IMR-90 (cell line): ENCODE measurements at regions not wholly inside any gene's neighbourhood (a gene's known extent, or its start where the extent isn't known, plus 50 kb on each side); places are given as distances from the start of the nearest gene placed in this dataset.

Experiments used
- ATAC-seq: fragments of 200-7000 bp; cut with Tn5 transposase; 2 replicates; pipeline ENCODE4 v1.9.1; 2020; ENCODE audit warnings: low read depth, mild to moderate bottlenecking, moderate library complexity
- BruUV-seq: library from RNA; stranded (reverse); fragments of 400-500 nt; replicated peaks from 2 replicates; lab custom pipeline; 2021; lab: Mats Ljungman, UMichigan
- CTCF ChIA-PET: fragments of 300-600 bp; formaldehyde crosslinking; extraction: SDS; loops from one replicate; lab custom pipeline; 2021; ENCODE audit warnings: antibody characterized with exemption; lab: Yijun Ruan, JAX
- POLR2A ChIA-PET: fragments of 300-600 bp; sonication (Branson Sonifier 250); formaldehyde crosslinking; loops from one replicate; lab custom pipeline; 2022; ENCODE audit warnings: antibody characterized with exemption; ENCODE audit not compliant: unreplicated experiment; lab: Charles Lee
- DNase-seq: peaks from one replicate; pipeline ENCODE4 v3.0.0; 2013
- H2AFZ ChIP-seq: replicated peaks from 2 replicates; pipeline ENCODE3; 2013; ENCODE audit warnings: low read length, mild to moderate bottlenecking; ENCODE audit not compliant: poor library complexity
- H2AK5ac ChIP-seq: 2 replicates; pipeline ENCODE4 v1.6.1; 2013; ENCODE audit warnings: low read depth, low read length, inconsistent platforms
- H2AK9ac ChIP-seq: replicated peaks from 2 replicates; pipeline ENCODE3; 2013; ENCODE audit warnings: mild to moderate bottlenecking, low read depth, low read length, moderate library complexity; ENCODE audit not compliant: poor library complexity
- H2BK120ac ChIP-seq: 2 replicates; pipeline ENCODE4 v1.6.1; 2013; ENCODE audit warnings: low read depth, low read length, inconsistent platforms
- H2BK15ac ChIP-seq: 3 replicates; pipeline ENCODE4 v1.6.1; 2013; ENCODE audit warnings: low read depth, low read length, inconsistent platforms
- H2BK20ac ChIP-seq: 2 replicates; pipeline ENCODE4 v1.6.1; 2013; ENCODE audit warnings: low read depth, mild to moderate bottlenecking, inconsistent platforms, low read length, moderate library complexity
- H2BK5ac ChIP-seq: 2 replicates; pipeline ENCODE4 v1.6.1; 2013; ENCODE audit warnings: mild to moderate bottlenecking, low read depth, low read length, inconsistent platforms; ENCODE audit not compliant: poor library complexity, severe bottlenecking
- H3K14ac ChIP-seq: replicated peaks from 2 replicates; pipeline ENCODE4 v1.6.1; 2013; ENCODE audit warnings: low read depth, low read length, inconsistent platforms
- H3K18ac ChIP-seq: 2 replicates; pipeline ENCODE4 v1.6.1; 2013; ENCODE audit warnings: low read depth, low read length, control low read depth
- H3K23ac ChIP-seq: 2 replicates; pipeline ENCODE4 v1.6.1; 2013; ENCODE audit warnings: low read depth, low read length, inconsistent platforms
- H3K27ac ChIP-seq: 2 replicates; pipeline ENCODE4 v1.5.1; 2013; ENCODE audit warnings: mild to moderate bottlenecking, control low read depth, low read length; ENCODE audit not compliant: insufficient read depth
- H3K27me3 ChIP-seq: 2 replicates; pipeline ENCODE4 v1.6.1; 2013; ENCODE audit warnings: low read length; ENCODE audit not compliant: control insufficient read depth, insufficient read depth
- H3K36me3 ChIP-seq: 2 replicates; pipeline ENCODE4 v1.6.1; 2013; ENCODE audit warnings: low read length, mixed read lengths; ENCODE audit not compliant: control insufficient read depth, insufficient read depth
- H3K4ac ChIP-seq: 2 replicates; pipeline ENCODE4 v1.6.1; 2013; ENCODE audit warnings: low read depth, low read length, inconsistent platforms
- H3K4me1 ChIP-seq: 2 replicates; pipeline ENCODE4 v1.6.1; 2013; ENCODE audit warnings: low read length, mixed read lengths; ENCODE audit not compliant: control insufficient read depth, insufficient read depth
- H3K4me2 ChIP-seq: 2 replicates; pipeline ENCODE4 v1.6.1; 2013; ENCODE audit warnings: low read depth, mild to moderate bottlenecking, control low read depth, low read length, moderate library complexity
- H3K4me3 ChIP-seq: 2 replicates; pipeline ENCODE4 v1.5.1; 2013; ENCODE audit warnings: low read depth, mild to moderate bottlenecking, control low read depth, low read length, moderate library complexity; ENCODE audit not compliant: insufficient read depth
- H3K56ac ChIP-seq: 2 replicates; pipeline ENCODE4 v1.6.1; 2013; ENCODE audit warnings: low read length, inconsistent platforms; ENCODE audit not compliant: insufficient read depth; ENCODE audit errors: extremely low read depth
- H3K79me1 ChIP-seq, 2 experiments: 2 replicates each; pipeline ENCODE4 v1.6.1; 2013; ENCODE audit warnings: low read length in 2 of 2, inconsistent platforms in 1 of 2, low read depth in 1 of 2
- H3K9ac ChIP-seq: 2 replicates; pipeline ENCODE4 v1.6.1; 2013; ENCODE audit warnings: low read depth, low read length, control low read depth
- H3K9me1 ChIP-seq: 2 replicates; pipeline ENCODE4 v1.6.1; 2013; ENCODE audit warnings: low read length, inconsistent platforms; ENCODE audit not compliant: insufficient read depth
- H3K9me3 ChIP-seq: 2 replicates; pipeline ENCODE4 v1.6.1; 2013; ENCODE audit warnings: low read length; ENCODE audit not compliant: control insufficient read depth, insufficient read depth
- H4K20me1 ChIP-seq: 2 replicates; pipeline ENCODE4 v1.6.1; 2013; ENCODE audit warnings: low read length, inconsistent platforms; ENCODE audit not compliant: insufficient read depth
- H4K5ac ChIP-seq: 2 replicates; pipeline ENCODE4 v1.6.1; 2013; ENCODE audit warnings: mild to moderate bottlenecking, low read depth, low read length, control low read depth
- H4K8ac ChIP-seq, 2 experiments: 2 replicates each; pipeline ENCODE4 v1.6.1; 2013; ENCODE audit warnings: low read depth in 2 of 2, low read length in 2 of 2, control low read depth in 1 of 2, inconsistent platforms in 1 of 2
- H4K91ac ChIP-seq: 2 replicates; pipeline ENCODE4 v1.6.1; 2013; ENCODE audit warnings: low read depth, low read length, inconsistent platforms; ENCODE audit not compliant: insufficient read depth
- CEBPB ChIP-seq: IDR thresholded peaks from 2 replicates; pipeline ENCODE4 v1.6.1; 2012; ENCODE audit warnings: low read depth, low read length, improper control_type of control experiment
- CHD1 ChIP-seq: IDR thresholded peaks from 2 replicates; pipeline ENCODE4 v1.6.1; 2012; ENCODE audit warnings: low read depth, low read length, improper control_type of control experiment
- FOS ChIP-seq: fragments of 150-350 bp; IDR thresholded peaks from 2 replicates; pipeline ENCODE4 v1.6.1; 2016; ENCODE audit warnings: low read depth, low read length
- MAZ ChIP-seq: IDR thresholded peaks from 2 replicates; pipeline ENCODE4 v1.6.1; 2012; ENCODE audit warnings: low read depth, mild to moderate bottlenecking, low read length, improper control_type of control experiment, moderate library complexity, borderline replicate concordance
- MXI1 ChIP-seq: IDR thresholded peaks from 2 replicates; pipeline ENCODE4 v1.6.1; 2012; ENCODE audit warnings: low read depth, mild to moderate bottlenecking, low read length, moderate library complexity, borderline replicate concordance
- NFE2L2 ChIP-seq: fragments of 150-350 bp; IDR thresholded peaks from 2 replicates; pipeline ENCODE4 v1.6.1; 2016; ENCODE audit warnings: low read depth, mild to moderate bottlenecking, low read length
- POLR2A ChIP-seq: IDR thresholded peaks from 2 replicates; pipeline ENCODE4 v1.6.1; 2012; ENCODE audit warnings: mild to moderate bottlenecking, low read depth, low read length
- RAD21 ChIP-seq: IDR thresholded peaks from 2 replicates; pipeline ENCODE4 v1.6.1; 2012; ENCODE audit warnings: low read length, improper control_type of control experiment
- RCOR1 ChIP-seq: IDR thresholded peaks from 2 replicates; pipeline ENCODE4 v1.6.1; 2012; ENCODE audit warnings: mild to moderate bottlenecking, low read length, improper control_type of control experiment; ENCODE audit not compliant: insufficient replicate concordance
- RFX5 ChIP-seq: IDR thresholded peaks from 2 replicates; pipeline ENCODE4 v1.8.0; 2012; ENCODE audit warnings: low read depth, mild to moderate bottlenecking, low read length, moderate library complexity
- SMC3 ChIP-seq: fragments of 150-350 bp; IDR thresholded peaks from 2 replicates; pipeline ENCODE4 v1.6.1; 2016; ENCODE audit warnings: low read depth, mild to moderate bottlenecking, antibody characterized with exemption, low read length, moderate library complexity
- WGBS, 2 experiments: methylation state at CpG; one replicate each; pipeline versions ENCODE4 v1.1.5 to v1.1.7; 2013; ENCODE audit warnings: missing lambda C conversion rate in 2 of 2; ENCODE audit not compliant: insufficient read length in 1 of 2; ENCODE audit errors: extremely low coverage in 2 of 2; 5-methylcytosine and 5-hydroxymethylcytosine counted together
- dilution Hi-C: fragments of 300-500 bp; cut with HindIII; formaldehyde crosslinking; loops from one replicate; pipeline ENCODE4 v1.14.3; 2018; ENCODE audit warnings: low sequenced_read_pairs; ENCODE audit not compliant: unreplicated experiment
- in situ Hi-C: fragments of 300-500 bp; cut with MboI; formaldehyde crosslinking; loops from 3 replicates; pipeline ENCODE4 v1.14.3; 2019; ENCODE audit warnings: low sequenced_read_pairs, inconsistent platforms, mixed read lengths
- intact Hi-C: fragments of 100-400 bp; cut with micrococcal nuclease; formaldehyde crosslinking; loops from 2 replicates; pipeline ENCODE4 v1.10.0; 2022
- TF ChIP-seq, protein P1 (sequence below): fragments of 150-350 bp; IDR thresholded peaks from 2 replicates; pipeline ENCODE4 v1.6.1; 2016; ENCODE audit warnings: low read depth, mild to moderate bottlenecking, low read length, moderate library complexity, borderline replicate concordance
- TF ChIP-seq, protein P2 (sequence below): conservative IDR thresholded peaks from 2 replicates; pipeline ENCODE4 v1.5.1; 2012; ENCODE audit warnings: mild to moderate bottlenecking, low read depth, low read length, improper control_type of control experiment
- TF ChIP-seq, protein P3 (sequence below): fragments of 150-350 bp; IDR thresholded peaks from 2 replicates; pipeline ENCODE4 v1.6.1; 2017; ENCODE audit warnings: mild to moderate bottlenecking, antibody characterized with exemption, low read length, low read depth

GRCh38 chr20:40491009-40491590, 197.9 kb downstream of the MAFB start:
- Histone ChIP-seq H3K56ac (no peak overlapping the region), H2BK15ac (no peak overlapping the region), H4K8ac (no peak overlapping the region), H3K4me2 (no peak overlapping the region), H2BK120ac (no peak overlapping the region), H4K91ac (no peak overlapping the region), H3K4ac (no peak overlapping the region), H3K36me3 (no peaks in the 10 kb centered on the region), H4K20me1 (no peaks in the 10 kb centered on the region), H3K4me1 (no peaks in the 10 kb centered on the region), H3K9me1 (no peaks in the 10 kb centered on the region), H2BK5ac (no peak overlapping the region), H3K27ac (no peak overlapping the region), H2AK9ac (no peak overlapping the region), H4K5ac (no peak overlapping the region), H2BK20ac (no peak overlapping the region), H3K79me1 (no peaks in the 10 kb centered on the region), H3K27me3 (no peaks in the 10 kb centered on the region), H3K18ac (no peak overlapping the region), H3K23ac (no peak overlapping the region), H3K14ac (no peak overlapping the region), H2AK5ac (no peak overlapping the region), H3K9ac (no peak overlapping the region), H3K4me3 (no peak overlapping the region), H2AFZ (no peak overlapping the region), H3K9me3 (no peaks in the 10 kb centered on the region)
- in situ Hi-C loops (no loop called here), intact Hi-C loops (no loop called here), dilution Hi-C loops (no loop called here)
- POLR2A ChIA-PET = no interaction called here
- BruUV-seq = no TSS peak
- no CpG with 5 or more reads among the region's 5 CpGs for WGBS, 2 experiments
- ATAC-seq (no peak), DNase-seq (no peak)
- CTCF ChIA-PET = no interaction called here
- no peak for TF ChIP-seq MAZ
- TF ChIP-seq RAD21 = no peak
- no peak for TF ChIP-seq MXI1
- TF ChIP-seq POLR2A = no peak
- no peak for TF ChIP-seq CEBPB
- TF ChIP-seq NFE2L2 = no peak
- TF ChIP-seq, protein P1, sequence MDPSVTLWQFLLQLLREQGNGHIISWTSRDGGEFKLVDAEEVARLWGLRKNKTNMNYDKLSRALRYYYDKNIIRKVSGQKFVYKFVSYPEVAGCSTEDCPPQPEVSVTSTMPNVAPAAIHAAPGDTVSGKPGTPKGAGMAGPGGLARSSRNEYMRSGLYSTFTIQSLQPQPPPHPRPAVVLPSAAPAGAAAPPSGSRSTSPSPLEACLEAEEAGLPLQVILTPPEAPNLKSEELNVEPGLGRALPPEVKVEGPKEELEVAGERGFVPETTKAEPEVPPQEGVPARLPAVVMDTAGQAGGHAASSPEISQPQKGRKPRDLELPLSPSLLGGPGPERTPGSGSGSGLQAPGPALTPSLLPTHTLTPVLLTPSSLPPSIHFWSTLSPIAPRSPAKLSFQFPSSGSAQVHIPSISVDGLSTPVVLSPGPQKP = no peak
- no peak for TF ChIP-seq FOS
- TF ChIP-seq, protein P2, sequence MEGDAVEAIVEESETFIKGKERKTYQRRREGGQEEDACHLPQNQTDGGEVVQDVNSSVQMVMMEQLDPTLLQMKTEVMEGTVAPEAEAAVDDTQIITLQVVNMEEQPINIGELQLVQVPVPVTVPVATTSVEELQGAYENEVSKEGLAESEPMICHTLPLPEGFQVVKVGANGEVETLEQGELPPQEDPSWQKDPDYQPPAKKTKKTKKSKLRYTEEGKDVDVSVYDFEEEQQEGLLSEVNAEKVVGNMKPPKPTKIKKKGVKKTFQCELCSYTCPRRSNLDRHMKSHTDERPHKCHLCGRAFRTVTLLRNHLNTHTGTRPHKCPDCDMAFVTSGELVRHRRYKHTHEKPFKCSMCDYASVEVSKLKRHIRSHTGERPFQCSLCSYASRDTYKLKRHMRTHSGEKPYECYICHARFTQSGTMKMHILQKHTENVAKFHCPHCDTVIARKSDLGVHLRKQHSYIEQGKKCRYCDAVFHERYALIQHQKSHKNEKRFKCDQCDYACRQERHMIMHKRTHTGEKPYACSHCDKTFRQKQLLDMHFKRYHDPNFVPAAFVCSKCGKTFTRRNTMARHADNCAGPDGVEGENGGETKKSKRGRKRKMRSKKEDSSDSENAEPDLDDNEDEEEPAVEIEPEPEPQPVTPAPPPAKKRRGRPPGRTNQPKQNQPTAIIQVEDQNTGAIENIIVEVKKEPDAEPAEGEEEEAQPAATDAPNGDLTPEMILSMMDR = no peak
- TF ChIP-seq RFX5 = no peak
- TF ChIP-seq RCOR1 = no peak
- no peak for TF ChIP-seq CHD1
- TF ChIP-seq, protein P3, sequence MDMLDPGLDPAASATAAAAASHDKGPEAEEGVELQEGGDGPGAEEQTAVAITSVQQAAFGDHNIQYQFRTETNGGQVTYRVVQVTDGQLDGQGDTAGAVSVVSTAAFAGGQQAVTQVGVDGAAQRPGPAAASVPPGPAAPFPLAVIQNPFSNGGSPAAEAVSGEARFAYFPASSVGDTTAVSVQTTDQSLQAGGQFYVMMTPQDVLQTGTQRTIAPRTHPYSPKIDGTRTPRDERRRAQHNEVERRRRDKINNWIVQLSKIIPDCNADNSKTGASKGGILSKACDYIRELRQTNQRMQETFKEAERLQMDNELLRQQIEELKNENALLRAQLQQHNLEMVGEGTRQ = no peak
- no peak for TF ChIP-seq SMC3
